RWPE2 (cell line): ENCODE measurements at regions not wholly inside any gene's neighbourhood (a gene's known extent, or its start where the extent isn't known, plus 50 kb on each side); places are given as distances from the start of the nearest gene placed in this dataset.
A peak's percentile ranks its signal among the peaks of the same experiment; 100 is the strongest.

ENCODE experiments used
- ATAC-seq: fragments of 200-7000 bp; cut with Tn5 transposase; 3 replicates; pipeline ENCODE4 v1.9.1; 2021; ENCODE audit warnings: low read depth
- DNase-seq: peaks from one replicate; pipeline ENCODE4 v3.0.0-alpha.2; 2020; ENCODE audit warnings: low spot score
- H3K27ac ChIP-seq: fragments of 450-650 bp; 2 replicates; pipeline ENCODE4 v1.5.1; 2017; ENCODE audit warnings: mild to moderate bottlenecking; ENCODE audit not compliant: poor library complexity, severe bottlenecking
- H3K27me3 ChIP-seq: fragments of 250-450 bp; sonication (Bioruptor Pico); 2 replicates; pipeline ENCODE4 v1.5.1; 2021; ENCODE audit warnings: mild to moderate bottlenecking, moderate library complexity; ENCODE audit not compliant: insufficient read depth, poor library complexity, severe bottlenecking
- H3K36me3 ChIP-seq: fragments of 250-450 bp; sonication (Bioruptor Pico); 2 replicates; pipeline ENCODE4 v1.5.1; 2020; ENCODE audit warnings: low read depth, mild to moderate bottlenecking, moderate library complexity
- H3K4me1 ChIP-seq: fragments of 250-450 bp; sonication (Bioruptor Pico); 2 replicates; pipeline ENCODE4 v1.5.1; 2021; ENCODE audit warnings: mild to moderate bottlenecking, moderate library complexity; ENCODE audit not compliant: insufficient read depth, poor library complexity, severe bottlenecking
- H3K4me3 ChIP-seq: fragments of 250-450 bp; sonication (Bioruptor Pico); 2 replicates; pipeline ENCODE4 v1.5.1; 2021; ENCODE audit warnings: mild to moderate bottlenecking, moderate library complexity; ENCODE audit not compliant: severe bottlenecking
- H3K9me3 ChIP-seq: fragments of 250-450 bp; sonication (Bioruptor Pico); 2 replicates; pipeline ENCODE4 v1.5.1; 2021; ENCODE audit warnings: mild to moderate bottlenecking, moderate library complexity; ENCODE audit not compliant: severe bottlenecking
- CTCF ChIP-seq: fragments of 450-650 bp; IDR thresholded peaks from one replicate; pipeline ENCODE4 v1.5.1; 2017; ENCODE audit warnings: mild to moderate bottlenecking, moderate library complexity; ENCODE audit not compliant: poor library complexity, severe bottlenecking

- Histone ChIP-seq H3K4me3 (no peak overlapping the region), H3K9me3 (no peaks in the 10 kb centered on the region), H3K27ac (no peak overlapping the region), H3K27me3 (no peaks in the 10 kb centered on the region), H3K4me1 (peaks cover 48% of the 10 kb centered on the region), H3K36me3 (no peaks in the 10 kb centered on the region)
- TF ChIP-seq CTCF = no peak
- no peak for DNase-seq
- ATAC-seq = no peak
These were observed 84.4 kb downstream of the UNC5CL start for GRCh38 chr6:40954446-40955177.

GRCh38 chr6:40953486-40953885 is 85.5 kb downstream of the UNC5CL start:
- H3K4me3 ChIP-seq = no peak overlapping the region
- H3K27ac ChIP-seq = no peak overlapping the region
- DNase-seq (no peak), ATAC-seq (no peak)
- no peaks in the 10 kb centered on the region for H3K27me3 ChIP-seq
- no peaks in the 10 kb centered on the region for H3K9me3 ChIP-seq
- TF ChIP-seq CTCF = no peak
- no peaks in the 10 kb centered on the region for H3K36me3 ChIP-seq
- peaks cover 40% of the 10 kb centered on the region for H3K4me1 ChIP-seq

- Histone ChIP-seq H3K9me3 (no peaks in the 10 kb centered on the region), H3K27ac (peak overlapping the region; percentile 89), H3K4me3 (no peak overlapping the region), H3K27me3 (no peaks in the 10 kb centered on the region), H3K4me1 (peaks cover 33% of the 10 kb centered on the region), H3K36me3 (no peaks in the 10 kb centered on the region)
- ATAC-seq = peak; percentile 88
- DNase-seq = no peak
- no peak for TF ChIP-seq CTCF
These were observed 87.9 kb downstream of the UNC5CL start for GRCh38 chr6:40950986-40951698.

- H3K4me3 ChIP-seq = no peak overlapping the region
- TF ChIP-seq CTCF = no peak
These were observed 90.5 kb downstream of the UNC5CL start for GRCh38 chr6:40948570-40948969.

More at GRCh38 chr6:40948570-40948969, 90.5 kb downstream of the UNC5CL start:
- peak overlapping the region; percentile 34 for H3K27ac ChIP-seq
- no peaks in the 10 kb centered on the region for H3K27me3 ChIP-seq
- H3K36me3 ChIP-seq = no peaks in the 10 kb centered on the region
- peaks cover 33% of the 10 kb centered on the region for H3K4me1 ChIP-seq
- DNase-seq (no peak), ATAC-seq (peak; percentile 19; the same call in 1 of the 3 replicates)
- no peaks in the 10 kb centered on the region for H3K9me3 ChIP-seq
